GM19395 (cell line): ENCODE measurements at regions not wholly inside any gene's neighbourhood (a gene's known extent, or its start where the extent isn't known, plus 50 kb on each side); places are given as distances from the start of the nearest gene placed in this dataset.

Source experiments
- ATAC-seq: cut with Tn5 transposase; IDR thresholded peaks from one replicate; pipeline ENCODE4 v1.9.1; 2021; ENCODE audit warnings: mild to moderate bottlenecking, moderate library complexity; ENCODE audit not compliant: unreplicated experiment

DNA sequence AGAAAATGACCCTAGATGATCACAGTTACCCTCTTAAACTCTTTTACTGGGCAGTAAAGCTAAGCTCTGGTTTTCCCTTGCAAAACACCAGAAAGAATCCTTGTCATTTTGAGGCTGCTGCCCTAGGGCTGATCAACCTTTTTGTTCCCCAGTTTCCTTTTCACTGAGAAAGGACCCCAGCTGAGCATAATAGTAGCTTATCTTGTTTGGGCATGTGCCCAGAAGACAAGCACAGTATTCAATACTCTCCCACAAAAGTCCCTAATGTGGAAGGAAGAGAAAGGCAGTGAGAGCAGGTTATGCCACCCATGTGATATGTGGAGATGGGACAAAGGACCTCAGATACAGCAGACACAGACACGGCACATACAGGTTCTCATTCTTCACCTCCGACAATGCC is 332.6 kb upstream of the TMPO start:
- ATAC-seq: no peak

DNA sequence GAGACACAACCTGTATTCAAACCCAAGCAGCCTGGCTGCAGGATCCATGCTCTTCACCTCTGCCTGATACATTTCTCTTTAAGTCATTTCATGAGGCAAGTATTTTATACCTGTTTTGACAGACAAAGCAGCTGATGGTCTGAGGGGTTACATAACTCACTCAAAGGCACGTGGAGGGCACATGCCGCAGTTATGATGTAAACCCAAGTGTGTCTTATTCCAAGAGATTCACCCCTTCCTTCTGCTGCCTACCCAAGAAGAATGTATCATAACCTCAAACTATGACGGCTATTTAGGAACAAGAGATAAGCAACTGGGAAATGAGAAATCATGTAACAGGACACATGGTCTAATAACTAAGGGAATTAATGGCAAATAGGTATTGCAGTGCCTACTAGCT is 329.8 kb upstream of the TMPO start:
- ATAC-seq: no peak

DNA sequence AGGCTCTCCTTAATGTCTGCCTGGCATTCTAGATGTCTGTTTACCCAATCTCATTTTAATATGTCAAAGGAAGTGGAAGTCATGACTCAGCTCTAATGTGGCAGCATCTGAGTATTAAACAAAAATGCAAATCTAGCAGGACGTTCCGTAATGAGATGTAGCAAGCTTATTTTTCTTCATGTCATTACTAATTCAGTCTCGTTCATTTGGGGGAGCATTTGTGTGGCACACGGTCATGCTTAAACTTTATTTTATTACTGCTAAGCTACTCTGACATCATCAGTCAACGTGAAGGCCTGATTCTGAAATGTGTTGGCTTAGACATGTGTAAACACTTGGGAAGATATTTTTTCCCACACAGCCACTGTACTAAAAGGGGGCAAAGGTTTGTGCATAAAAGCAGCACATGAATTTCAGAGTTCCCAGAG is 326.7 kb upstream of the TMPO start:
- no peak for ATAC-seq

DNA sequence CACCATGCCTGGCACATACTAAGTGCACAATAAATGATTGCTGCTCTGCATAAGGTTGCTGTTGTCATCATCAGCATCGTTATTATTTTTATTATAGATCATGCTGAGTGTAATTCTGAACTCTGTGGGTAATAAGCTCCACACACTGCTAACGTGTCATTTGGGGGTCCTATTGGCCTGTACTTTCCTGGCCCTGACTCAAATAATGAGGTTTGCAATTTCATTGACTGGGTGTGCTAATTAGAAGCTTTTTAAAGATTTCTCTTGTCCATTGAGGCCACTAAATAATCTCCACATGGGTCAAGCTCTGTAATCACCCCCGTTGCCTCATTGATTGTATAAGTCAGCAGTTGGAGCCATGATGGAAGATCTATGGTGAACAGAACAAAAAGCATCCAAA is 320.8 kb upstream of the TMPO start:
- no peak for ATAC-seq

DNA sequence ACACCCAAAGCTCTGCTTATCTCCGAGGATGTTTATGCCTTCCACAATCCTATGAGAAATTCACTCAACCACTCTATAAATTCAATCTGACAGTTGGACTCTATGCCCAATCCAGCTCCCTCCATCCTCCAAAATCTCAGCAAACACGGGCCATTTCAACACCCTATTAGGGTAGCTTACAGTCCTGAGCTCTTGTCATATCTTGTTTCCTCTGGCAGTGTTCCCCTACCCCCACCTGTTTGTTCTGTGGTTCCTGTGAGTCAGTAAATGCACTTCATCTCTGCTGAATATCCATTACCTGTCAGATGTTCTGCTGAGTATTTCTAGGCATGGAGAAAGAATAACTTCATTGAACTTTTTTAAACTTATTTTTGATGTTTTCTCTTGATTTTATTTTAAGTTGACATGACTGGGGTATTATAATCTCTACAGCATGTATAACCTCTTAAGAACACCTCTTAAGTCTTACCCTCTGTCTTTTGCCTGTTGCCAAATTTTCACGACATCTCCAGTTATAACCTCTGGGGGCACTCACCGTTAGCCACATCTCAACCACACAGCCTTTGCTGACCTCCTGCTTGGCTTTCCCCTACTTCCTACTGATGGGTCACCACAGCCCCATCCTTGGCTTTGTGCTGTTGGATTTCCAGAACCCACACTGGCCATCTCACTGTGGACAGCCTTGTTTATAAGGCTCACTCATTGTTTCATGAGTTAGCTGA is 317.0 kb upstream of the TMPO start:
- no peak for ATAC-seq

DNA sequence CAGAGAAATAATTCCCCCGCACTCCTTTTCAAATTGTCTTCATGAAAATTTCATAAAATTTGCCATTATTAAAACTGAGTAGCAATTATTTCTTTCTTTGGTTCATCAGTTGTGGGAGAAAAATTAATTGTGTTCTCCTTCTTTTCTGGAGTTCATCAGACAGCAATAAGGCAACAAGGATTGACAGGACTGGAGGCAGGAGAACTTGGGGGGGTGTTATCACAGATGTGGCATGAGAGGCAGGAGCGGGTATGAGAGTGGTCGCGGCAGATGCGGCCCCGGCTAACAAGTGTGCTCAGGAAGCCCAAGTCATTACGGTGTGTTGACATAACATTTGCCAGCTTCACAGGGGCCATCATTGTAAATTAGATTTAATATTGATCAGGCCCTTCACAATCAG is 306.6 kb upstream of the TMPO start:
- no peak for ATAC-seq

DNA sequence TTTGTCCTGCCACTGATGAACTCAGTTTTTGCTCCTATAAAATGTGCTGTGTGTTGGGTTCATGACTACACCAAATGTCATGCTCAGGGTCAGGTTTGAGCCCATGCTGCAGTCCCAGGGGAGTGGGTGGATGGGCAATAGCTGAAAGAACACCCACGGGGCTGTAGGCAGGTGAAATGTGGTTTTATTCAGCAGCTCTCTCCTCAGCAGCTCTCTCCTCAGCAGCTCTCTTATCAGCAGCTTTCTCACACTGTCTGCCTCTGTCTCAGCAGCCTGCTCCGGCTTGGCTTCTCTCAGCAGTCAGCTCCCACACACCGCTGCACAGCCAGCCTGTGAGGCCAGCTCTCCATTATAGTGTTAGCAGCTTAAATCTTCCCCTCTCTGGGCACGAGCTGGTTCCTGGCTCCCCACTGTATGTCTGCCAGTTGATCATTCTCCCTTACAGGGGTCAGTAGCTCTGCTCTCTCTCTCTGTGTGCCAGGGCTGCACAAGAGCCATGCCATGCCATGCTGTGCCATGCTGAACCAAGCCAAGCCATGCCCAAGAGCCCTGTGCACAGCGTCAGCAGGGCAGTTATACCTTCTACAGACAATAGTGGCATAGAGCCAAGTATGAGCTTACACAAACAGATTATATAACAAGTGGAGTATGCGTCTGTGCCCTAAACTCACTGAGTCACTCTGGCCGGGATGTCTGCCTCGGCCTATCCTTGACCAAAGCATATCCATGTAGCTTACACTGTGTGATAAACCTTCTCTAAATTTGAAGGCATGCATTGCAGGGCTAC is 303.3 kb upstream of the TMPO start:
- ATAC-seq: no peak

DNA sequence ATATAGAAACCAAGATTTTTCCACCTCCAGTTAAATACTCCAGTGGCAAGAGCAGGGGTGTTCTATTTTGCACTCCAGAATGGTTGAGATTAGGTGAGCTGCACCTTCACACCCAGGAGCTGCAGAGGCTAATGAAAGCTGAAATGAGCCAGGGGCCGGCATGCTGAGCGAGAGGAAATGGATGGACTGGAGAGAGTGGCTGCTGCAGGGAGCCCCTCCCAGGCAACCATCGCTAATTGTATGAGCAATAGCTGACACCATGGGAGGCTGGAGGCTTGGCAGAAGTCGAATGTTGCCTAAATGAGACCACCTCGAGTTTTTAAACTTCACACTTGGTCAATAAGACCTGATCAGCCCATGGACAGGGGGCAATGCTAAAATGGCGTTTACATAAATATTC is 301.8 kb upstream of the TMPO start:
- no peak for ATAC-seq

DNA sequence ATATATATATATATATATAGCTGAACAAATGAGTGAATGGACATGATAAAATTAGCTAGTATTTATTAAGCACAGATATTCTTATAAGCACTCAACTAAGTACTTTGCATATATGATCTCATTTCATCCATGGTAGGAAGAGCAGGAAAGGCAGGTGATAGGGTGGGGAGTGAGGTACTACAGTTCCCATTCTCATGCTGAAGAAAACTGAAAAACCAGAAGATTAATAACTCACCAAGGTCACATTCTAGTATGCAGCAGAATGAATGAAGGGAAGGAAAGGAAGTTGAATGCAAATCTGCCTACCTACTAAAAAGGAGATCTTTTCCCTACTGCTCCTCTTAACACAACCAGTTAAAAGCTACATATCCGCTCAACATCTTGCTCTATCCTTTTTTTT is 298.1 kb upstream of the TMPO start:
- ATAC-seq: peak; percentile 67

DNA sequence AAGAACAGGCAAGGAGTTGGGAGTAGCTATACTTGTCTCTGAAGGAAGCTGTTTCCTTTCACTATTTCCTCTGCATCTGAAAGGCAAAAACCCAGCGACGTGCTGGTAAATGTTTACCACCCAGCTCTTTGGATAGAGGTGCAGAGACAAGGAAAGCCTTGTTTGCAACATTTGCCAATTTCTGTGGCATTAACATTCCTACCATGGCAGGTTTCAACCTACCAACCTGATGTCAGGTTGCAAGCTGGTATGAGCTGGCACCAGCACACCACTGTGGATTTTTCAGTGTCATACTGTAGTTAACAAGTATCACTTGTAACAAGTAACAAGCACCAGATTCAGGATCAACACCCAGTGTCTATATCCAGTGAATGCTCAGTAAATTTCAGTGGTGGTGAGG is 294.8 kb upstream of the TMPO start:
- no peak for ATAC-seq

DNA sequence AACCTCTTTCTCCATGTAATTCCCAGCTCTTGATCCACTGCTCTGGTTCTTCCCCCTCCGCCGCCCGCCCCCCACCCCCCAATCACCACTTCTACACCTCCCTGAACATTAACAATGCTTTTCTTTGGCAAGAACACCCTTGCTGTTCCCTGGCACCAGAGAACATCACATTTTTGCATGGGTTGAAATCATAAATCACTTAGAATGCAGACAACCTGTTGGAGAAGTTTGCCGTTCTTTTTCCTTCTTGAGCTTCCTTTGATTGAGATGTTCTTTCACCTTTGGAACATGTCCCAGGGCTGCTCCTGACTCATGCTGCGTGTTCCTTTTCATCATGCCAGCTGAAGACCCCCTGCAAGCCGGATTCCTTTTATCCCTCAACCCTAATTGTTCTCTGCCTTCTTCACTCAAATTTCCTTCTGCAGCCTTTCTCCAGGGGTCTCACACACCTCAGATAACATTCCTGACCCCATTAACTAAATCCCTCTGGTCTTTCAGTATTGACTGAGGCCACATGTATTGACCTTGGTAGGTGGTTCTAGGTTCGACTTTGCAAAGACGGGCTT is 294.1 kb upstream of the TMPO start:
- ATAC-seq: no peak

DNA sequence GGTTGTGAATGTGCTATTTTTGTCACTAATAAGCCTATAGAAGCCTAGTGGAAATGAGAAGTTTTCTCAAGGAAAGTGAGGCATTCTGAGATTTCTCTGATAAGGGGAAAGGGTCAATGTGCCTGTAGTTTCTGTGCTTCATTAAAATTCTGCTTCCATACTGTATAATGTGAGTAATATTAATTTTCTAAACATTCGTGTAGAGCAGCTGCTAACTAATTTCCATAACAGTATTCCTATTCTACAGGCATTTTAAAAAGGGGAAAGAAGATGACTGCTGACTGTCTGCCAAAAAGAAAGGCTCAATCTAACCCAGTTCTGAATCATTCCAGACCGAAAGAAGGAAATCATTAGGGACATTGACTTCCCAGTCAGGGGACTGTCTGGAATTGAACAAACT is 293.3 kb upstream of the TMPO start:
- ATAC-seq: no peak

DNA sequence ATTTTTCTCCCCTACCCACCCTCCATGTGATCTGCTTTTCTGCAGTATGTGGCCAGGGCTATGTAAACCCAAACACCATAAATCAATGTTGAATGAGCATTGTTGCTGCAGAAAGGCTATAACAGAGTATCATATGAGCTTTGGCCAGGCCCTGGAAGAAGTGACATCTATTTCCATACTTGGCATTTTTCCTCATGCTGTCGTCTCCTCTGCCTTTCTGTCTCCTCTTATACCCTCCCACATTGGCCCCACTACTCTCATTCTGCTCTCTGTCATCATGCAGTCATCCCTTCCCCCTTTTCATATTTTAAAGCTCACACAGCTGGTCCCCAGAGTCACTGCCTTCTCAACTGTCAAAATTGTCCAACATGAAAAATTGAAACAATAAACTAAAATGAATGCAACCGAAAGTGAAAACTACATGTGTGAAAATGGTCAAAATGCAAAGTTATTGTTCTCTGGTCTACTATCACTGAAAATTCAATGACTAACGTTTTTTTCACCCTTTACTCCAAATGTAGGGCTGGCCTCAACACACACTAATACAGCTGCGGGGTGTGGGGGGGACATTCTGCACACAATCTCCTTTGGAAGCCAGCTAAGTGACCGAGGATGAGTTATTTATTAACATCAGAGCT is 290.7 kb upstream of the TMPO start:
- peak; percentile 94 for ATAC-seq

DNA sequence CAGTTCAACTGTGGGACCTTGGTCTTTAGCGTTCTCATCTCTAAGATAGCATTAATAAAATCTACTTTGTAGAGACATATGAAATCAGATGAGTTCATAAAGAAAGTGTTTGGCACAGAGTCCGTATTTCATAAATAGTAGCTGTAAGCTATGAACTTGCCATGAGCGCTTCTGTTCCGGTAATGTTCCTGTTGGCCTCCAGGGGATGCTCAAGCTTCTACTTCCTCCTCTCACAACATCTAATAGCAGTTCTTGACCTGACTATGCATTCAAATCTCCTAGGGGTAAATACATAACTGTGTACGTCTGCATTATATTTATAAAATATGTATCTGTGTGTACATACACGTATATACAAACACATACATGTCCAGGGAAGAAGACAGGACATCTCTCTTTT is 288.2 kb upstream of the TMPO start:
- no peak for ATAC-seq

DNA sequence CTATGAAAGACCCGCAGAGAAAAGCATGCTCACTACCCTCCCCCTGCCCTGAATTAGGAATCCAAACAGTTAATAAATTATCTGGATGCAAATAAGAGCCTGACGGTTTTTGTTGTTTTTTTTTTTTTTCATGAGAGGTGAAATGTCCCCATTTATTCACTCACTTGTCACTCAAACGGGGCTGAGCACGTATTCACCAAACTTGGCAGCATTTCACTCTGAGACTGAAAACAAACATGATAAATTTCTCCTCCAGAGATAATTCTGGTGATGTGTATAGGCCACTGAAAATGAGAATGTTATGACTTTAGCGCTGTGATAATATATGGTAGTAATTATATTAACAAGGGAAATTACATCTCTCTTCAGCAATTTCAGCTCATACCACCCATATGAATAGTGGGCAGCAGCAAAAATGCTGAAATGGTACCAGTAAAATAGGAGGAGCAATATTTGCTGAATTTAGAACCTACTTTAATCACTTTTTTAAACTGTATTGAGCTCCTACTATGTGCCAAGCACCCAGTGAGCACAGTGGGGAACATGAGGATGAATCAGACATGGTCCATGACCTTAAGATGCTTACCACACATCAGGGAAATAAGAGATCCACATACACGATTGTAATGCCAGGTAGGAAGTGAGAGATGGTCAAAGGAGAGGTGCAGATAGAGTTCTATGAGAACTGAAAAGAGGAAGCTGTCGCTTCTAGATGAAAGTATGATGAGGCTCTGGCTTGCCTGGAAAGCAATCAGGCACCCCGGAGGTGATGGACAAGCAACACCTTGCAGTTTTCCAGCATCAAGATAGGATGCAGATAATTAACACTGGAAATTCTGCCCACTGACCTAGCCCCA is 286.5 kb upstream of the TMPO start:
- ATAC-seq: peak; percentile 41

DNA sequence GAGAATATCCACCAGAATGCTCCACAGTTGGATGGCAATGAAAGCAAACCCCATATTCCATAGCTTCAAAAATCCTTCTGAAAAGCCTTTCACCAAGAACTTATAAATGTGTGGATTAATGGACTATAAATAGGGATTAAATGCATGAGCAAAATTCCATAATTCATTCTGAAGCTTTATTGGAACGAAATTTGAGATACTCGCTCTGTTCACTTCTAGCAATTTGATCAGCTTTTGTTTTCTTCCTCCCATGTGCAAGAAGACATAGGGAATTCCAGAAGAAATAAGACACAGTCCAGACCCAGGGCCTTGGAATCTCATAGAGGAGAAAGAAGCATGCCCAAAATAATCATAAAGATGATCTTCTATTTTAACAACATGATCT is 285.9 kb upstream of the TMPO start:
- ATAC-seq: no peak

DNA sequence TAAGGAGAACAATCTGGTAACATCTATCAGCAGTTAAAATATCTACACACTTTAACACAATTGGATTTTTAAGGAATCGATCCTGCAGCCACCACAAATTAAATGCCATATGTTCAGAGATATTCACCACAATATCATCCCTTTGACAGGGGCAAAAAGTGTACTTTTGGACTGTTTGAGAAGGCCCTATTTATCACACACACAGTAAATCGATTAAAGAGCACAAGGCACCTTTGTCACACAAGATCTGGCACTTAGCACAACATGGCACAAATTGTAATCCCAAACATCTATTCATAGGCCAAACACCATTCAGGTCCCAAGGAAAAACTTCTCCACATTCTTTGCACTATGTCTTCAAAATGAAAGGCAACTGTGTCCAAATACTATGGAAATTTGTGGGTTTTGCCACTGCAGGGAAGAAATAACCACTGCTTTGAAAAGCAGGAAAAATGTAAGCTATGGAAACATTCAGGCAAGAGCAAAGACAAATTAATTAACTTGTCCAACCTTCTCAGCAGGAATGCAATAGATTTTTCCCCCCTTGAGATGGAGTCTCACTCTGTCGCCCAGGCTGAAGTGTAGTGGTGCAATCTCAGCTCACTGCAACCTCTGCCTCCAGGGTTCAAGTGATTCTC is 282.5 kb upstream of the TMPO start:
- ATAC-seq: no peak

DNA sequence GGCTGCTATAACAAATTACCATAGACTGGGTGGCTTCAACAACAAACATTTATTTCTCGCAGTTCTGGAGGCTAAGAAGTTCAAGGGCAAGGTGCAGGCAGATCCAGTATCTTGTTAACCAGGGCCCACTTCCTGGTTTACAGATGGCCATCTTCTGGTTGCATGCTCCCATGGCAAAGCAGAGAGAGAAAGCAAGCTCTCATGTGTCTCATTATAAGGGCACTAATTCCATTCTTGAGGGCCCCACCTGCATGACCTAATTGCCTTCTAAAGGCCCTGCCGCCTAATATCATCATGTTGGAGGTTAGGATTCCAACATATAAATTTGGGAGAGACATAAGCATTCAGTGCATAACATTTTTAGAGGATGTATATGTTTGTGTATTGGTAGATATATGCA is 280.1 kb upstream of the TMPO start:
- no peak for ATAC-seq

DNA sequence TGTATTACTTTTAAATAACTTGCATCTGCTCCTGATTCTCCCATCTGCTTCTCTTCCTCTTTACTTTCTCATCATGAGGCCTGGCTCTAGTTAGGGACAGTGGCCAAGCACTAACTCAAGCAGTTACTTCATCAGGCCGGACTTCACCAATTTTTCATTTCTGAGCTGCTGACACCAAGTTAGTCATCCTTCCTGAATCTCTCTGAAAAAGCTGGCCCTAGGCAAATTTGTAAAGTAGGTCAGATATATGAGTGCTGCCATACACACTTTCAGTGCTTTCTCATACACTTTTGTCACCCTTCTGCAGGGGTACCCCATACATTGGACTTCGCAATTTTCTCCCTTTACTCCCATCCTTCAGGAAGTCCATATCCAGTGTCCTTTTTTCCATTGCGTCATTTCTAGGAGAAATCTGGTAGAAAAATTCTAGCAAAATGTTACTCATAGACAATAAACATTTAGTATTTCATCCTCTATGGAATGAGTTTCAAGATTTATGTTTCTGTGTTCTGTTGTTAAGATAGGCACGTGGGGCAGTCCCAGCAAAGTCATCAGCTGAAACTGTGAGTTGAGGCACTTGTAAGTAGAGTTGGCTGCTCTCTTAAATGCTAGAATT is 276.8 kb upstream of the TMPO start:
- no peak for ATAC-seq

DNA sequence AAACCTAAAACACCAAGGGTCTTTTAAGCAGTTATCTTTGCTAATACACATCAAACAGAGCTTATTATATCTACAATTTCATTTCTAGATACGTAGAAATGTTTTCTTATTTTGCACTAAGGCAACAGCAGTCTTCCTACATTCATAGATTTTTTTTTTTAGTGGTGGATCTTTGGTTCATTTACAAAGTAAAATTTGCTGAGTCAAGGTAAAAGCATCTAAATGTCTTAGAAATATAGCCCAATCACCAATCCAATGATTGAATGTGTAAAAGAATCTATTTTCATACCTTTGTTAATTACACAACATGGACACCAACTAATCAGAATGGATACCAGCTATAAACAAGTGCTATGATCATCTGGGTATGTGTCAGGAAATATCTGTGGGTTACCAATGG is 272.2 kb upstream of the TMPO start:
- ATAC-seq: no peak
